GM06990 (cell line): ENCODE measurements at regions not wholly inside any gene's neighbourhood (a gene's known extent, or its start where the extent isn't known, plus 50 kb on each side); places are given as distances from the start of the nearest gene placed in this dataset.

Experiments used
- DNase-seq: peaks from one replicate; pipeline ENCODE4 v3.0.0-alpha.2; 2011; ENCODE audit not compliant: insufficient read length; ENCODE audit errors: extremely low read depth
- H3K27me3 ChIP-seq: replicated peaks from 2 replicates; pipeline ENCODE4 v1.6.0; 2011; ENCODE audit warnings: low read length; ENCODE audit not compliant: control insufficient read depth, insufficient read depth
- H3K36me3 ChIP-seq: 2 replicates; pipeline ENCODE4 v1.5.1; 2011; ENCODE audit warnings: low read length; ENCODE audit not compliant: control insufficient read depth, insufficient read depth
- H3K4me3 ChIP-seq: replicated peaks from 2 replicates; pipeline ENCODE4 v1.5.1; 2011; ENCODE audit warnings: low read depth, mild to moderate bottlenecking, control low read depth, low read length
- CTCF ChIP-seq: IDR thresholded peaks from 2 replicates; pipeline ENCODE4 v1.5.1; 2011; ENCODE audit warnings: low read length, control low read depth, mild to moderate bottlenecking, inconsistent platforms; ENCODE audit not compliant: insufficient read depth, poor library complexity, severe bottlenecking

GRCh38 chr14:89638891-89639290 lies 221.9 kb upstream of the FOXN3 start:
- DNase-seq, result no peak
- no peak overlapping the region for H3K4me3 ChIP-seq
- no peaks in the 10 kb centered on the region for H3K36me3 ChIP-seq
- no peak for TF ChIP-seq CTCF
- no peaks in the 10 kb centered on the region for H3K27me3 ChIP-seq

- H3K4me3 ChIP-seq, result no peak overlapping the region
- no peak for TF ChIP-seq CTCF
Measured at GRCh38 chr14:89637581-89637980, 220.5 kb upstream of the FOXN3 start.

GRCh38 chr14:89635615-89636014 lies 218.6 kb upstream of the FOXN3 start:
- no peak for DNase-seq
- Histone ChIP-seq H3K36me3 (no peaks in the 10 kb centered on the region), H3K27me3 (no peaks in the 10 kb centered on the region), H3K4me3 (no peak overlapping the region)
- TF ChIP-seq CTCF, result no peak

More at GRCh38 chr14:89637581-89637980, 220.5 kb upstream of the FOXN3 start:
- Histone ChIP-seq H3K36me3 (no peaks in the 10 kb centered on the region), H3K27me3 (no peaks in the 10 kb centered on the region)
- no peak for DNase-seq

GRCh38 chr14:89634037-89634436 lies 217.0 kb upstream of the FOXN3 start:
- Histone ChIP-seq H3K36me3 (no peaks in the 10 kb centered on the region), H3K27me3 (no peaks in the 10 kb centered on the region), H3K4me3 (no peak overlapping the region)
- no peak for TF ChIP-seq CTCF
- DNase-seq, result no peak

GRCh38 chr14:89630101-89630829 lies 213.2 kb upstream of the FOXN3 start:
- Histone ChIP-seq H3K27me3 (no peaks in the 10 kb centered on the region), H3K36me3 (no peaks in the 10 kb centered on the region), H3K4me3 (no peak overlapping the region)
- TF ChIP-seq CTCF, result no peak
- DNase-seq, result no peak

- DNase-seq, result no peak
- no peak for TF ChIP-seq CTCF
- H3K27me3 ChIP-seq, result no peaks in the 10 kb centered on the region
- no peak overlapping the region for H3K4me3 ChIP-seq
- H3K36me3 ChIP-seq, result no peaks in the 10 kb centered on the region
Measured at GRCh38 chr14:89629383-89629782, 212.3 kb upstream of the FOXN3 start.
